Prostate gland (tissue), 2 donors: ENCODE measurements at regions not wholly inside any gene's neighbourhood (a gene's known extent, or its start where the extent isn't known, plus 50 kb on each side); places are given as distances from the start of the nearest gene placed in this dataset.

Source experiments
- POLR2A ChIP-seq: fragments of 450-650 bp; IDR thresholded peaks from one replicate; pipeline ENCODE4 v1.6.1; 2016; ENCODE audit warnings: antibody characterized with exemption, mild to moderate bottlenecking
- POLR2AphosphoS5 ChIP-seq: sonication (generic); formaldehyde crosslinking; IDR thresholded peaks from one replicate; pipeline ENCODE4 v1.6.1; 2017; ENCODE audit warnings: antibody characterized with exemption
- TF ChIP-seq, protein P1 (sequence below), 4 experiments: fragments of 200-600 bp in 2 of 4; fragments of 450-650 bp in 2 of 4; sonication (generic) in 2 of 4; IDR thresholded peaks; 1 replicate in 3 of 4; 2 replicates in 1 of 4; pipeline ENCODE4 v1.5.1; 2016 to 2019; ENCODE audit warnings: antibody characterized with exemption in 4 of 4, mild to moderate bottlenecking in 2 of 4, moderate library complexity in 2 of 4

DNA sequence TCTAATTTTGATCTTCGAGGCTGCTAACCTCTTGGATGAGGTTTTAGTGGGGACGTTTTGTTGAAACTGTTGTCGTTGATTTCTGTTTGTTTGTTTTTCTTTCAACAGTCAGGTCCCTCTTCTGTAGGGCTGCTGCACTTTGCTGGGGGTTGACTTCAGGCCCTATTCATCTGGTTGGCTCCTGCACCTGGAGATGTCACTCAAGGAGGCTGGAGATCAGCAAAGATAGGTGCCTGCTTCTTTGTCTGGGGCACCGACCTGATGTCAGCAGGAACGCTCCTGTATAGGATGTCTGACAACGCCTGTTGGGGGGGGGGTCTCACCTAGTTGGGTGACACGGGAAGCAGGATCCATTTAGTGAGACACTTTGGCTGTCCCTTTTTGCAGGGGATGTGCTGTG is 915.6 kb upstream of the CHAC2 start:
- TF ChIP-seq, protein P1, sequence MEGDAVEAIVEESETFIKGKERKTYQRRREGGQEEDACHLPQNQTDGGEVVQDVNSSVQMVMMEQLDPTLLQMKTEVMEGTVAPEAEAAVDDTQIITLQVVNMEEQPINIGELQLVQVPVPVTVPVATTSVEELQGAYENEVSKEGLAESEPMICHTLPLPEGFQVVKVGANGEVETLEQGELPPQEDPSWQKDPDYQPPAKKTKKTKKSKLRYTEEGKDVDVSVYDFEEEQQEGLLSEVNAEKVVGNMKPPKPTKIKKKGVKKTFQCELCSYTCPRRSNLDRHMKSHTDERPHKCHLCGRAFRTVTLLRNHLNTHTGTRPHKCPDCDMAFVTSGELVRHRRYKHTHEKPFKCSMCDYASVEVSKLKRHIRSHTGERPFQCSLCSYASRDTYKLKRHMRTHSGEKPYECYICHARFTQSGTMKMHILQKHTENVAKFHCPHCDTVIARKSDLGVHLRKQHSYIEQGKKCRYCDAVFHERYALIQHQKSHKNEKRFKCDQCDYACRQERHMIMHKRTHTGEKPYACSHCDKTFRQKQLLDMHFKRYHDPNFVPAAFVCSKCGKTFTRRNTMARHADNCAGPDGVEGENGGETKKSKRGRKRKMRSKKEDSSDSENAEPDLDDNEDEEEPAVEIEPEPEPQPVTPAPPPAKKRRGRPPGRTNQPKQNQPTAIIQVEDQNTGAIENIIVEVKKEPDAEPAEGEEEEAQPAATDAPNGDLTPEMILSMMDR (IDR thresholded peaks at IDR 0.05) = no peak
- TF ChIP-seq POLR2A = no peak
- no peak for TF ChIP-seq POLR2AphosphoS5
